ENCODE measurements at regions not wholly inside any gene's neighbourhood (a gene's known extent, or its start where the extent isn't known, plus 50 kb on each side); places are given as distances from the start of the nearest gene placed in this dataset.

DNA sequence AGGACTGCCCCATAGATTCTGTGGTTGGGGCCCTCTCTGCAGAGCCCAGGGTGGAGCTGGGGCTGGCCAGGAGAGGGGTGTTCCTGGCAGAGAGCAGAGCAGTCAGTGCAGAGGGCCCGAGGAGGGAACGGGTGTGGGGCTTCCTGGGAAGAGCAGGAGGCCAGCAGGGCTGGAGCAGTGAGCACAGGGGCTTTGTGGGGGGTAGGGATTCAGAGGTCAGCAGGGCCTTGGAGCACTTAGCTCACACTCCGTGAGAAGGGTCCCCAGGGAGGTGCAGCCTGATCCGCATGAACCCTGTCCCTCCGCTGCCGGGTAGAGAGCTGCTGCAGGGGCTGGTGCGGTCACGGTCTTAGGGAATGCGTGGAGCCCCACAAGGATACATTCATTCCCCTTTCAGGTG, 113.0 kb upstream of the CIBAR2 start:
- no peak for TF ChIP-seq ZNF138 (CRISPR knock-in tag; IDR thresholded peaks at IDR 0.05; ENCODE audit: low read depth)
- no peak for TF ChIP-seq MIER3 (CRISPR knock-in tag; IDR thresholded peaks at IDR 0.05; ENCODE audit: borderline replicate concordance)
- no peak for TF ChIP-seq BHLHE40 (IDR thresholded peaks at IDR 0.05; ENCODE audit: low read length)
- no peak for TF ChIP-seq ZSCAN31 (CRISPR knock-in tag; IDR thresholded peaks at IDR 0.05; ENCODE audit: low read depth)
- TF ChIP-seq ZNF224 (CRISPR knock-in tag; IDR thresholded peaks at IDR 0.05) = no peak
- no peak for TF ChIP-seq ZNF121 (CRISPR knock-in tag; IDR thresholded peaks at IDR 0.05)
- no peak for TF ChIP-seq POLR2AphosphoS5 (IDR thresholded peaks at IDR 0.05; ENCODE audit: low read depth, low read length)
- no peak for TF ChIP-seq ZFP36 (IDR thresholded peaks at IDR 0.05; ENCODE audit: borderline replicate concordance, low read depth, low read length, partially characterized antibody)
- TF ChIP-seq PCBP2 (optimal IDR thresholded peaks at IDR 0.05; ENCODE audit: low read depth, low read length, poor library complexity, severe bottlenecking) = no peak
- TF ChIP-seq IRF2 (CRISPR knock-in tag; IDR thresholded peaks at IDR 0.05) = no peak
- TF ChIP-seq, protein P1, sequence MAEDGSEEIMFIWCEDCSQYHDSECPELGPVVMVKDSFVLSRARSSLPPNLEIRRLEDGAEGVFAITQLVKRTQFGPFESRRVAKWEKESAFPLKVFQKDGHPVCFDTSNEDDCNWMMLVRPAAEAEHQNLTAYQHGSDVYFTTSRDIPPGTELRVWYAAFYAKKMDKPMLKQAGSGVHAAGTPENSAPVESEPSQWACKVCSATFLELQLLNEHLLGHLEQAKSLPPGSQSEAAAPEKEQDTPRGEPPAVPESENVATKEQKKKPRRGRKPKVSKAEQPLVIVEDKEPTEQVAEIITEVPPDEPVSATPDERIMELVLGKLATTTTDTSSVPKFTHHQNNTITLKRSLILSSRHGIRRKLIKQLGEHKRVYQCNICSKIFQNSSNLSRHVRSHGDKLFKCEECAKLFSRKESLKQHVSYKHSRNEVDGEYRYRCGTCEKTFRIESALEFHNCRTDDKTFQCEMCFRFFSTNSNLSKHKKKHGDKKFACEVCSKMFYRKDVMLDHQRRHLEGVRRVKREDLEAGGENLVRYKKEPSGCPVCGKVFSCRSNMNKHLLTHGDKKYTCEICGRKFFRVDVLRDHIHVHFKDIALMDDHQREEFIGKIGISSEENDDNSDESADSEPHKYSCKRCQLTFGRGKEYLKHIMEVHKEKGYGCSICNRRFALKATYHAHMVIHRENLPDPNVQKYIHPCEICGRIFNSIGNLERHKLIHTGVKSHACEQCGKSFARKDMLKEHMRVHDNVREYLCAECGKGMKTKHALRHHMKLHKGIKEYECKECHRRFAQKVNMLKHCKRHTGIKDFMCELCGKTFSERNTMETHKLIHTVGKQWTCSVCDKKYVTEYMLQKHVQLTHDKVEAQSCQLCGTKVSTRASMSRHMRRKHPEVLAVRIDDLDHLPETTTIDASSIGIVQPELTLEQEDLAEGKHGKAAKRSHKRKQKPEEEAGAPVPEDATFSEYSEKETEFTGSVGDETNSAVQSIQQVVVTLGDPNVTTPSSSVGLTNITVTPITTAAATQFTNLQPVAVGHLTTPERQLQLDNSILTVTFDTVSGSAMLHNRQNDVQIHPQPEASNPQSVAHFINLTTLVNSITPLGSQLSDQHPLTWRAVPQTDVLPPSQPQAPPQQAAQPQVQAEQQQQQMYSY (CRISPR knock-in tag; IDR thresholded peaks at IDR 0.05) = no peak
- TF ChIP-seq, protein P2, sequence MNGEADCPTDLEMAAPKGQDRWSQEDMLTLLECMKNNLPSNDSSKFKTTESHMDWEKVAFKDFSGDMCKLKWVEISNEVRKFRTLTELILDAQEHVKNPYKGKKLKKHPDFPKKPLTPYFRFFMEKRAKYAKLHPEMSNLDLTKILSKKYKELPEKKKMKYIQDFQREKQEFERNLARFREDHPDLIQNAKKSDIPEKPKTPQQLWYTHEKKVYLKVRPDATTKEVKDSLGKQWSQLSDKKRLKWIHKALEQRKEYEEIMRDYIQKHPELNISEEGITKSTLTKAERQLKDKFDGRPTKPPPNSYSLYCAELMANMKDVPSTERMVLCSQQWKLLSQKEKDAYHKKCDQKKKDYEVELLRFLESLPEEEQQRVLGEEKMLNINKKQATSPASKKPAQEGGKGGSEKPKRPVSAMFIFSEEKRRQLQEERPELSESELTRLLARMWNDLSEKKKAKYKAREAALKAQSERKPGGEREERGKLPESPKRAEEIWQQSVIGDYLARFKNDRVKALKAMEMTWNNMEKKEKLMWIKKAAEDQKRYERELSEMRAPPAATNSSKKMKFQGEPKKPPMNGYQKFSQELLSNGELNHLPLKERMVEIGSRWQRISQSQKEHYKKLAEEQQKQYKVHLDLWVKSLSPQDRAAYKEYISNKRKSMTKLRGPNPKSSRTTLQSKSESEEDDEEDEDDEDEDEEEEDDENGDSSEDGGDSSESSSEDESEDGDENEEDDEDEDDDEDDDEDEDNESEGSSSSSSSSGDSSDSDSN (CRISPR knock-in tag; IDR thresholded peaks at IDR 0.05) = no peak
- no peak for TF ChIP-seq POLR2A (IDR thresholded peaks at IDR 0.05; ENCODE audit: insufficient read depth in 1 of 2, low read depth in 2 of 2, low read length in 2 of 2)
